Inflammatory macrophage treated with lipopolysaccharide for 4 hours (primary cell): ENCODE measurements at regions not wholly inside any gene's neighbourhood (a gene's known extent, or its start where the extent isn't known, plus 50 kb on each side); places are given as distances from the start of the nearest gene placed in this dataset.

Experiments used
- DNase-seq: peaks from one replicate; pipeline ENCODE4 v3.0.0-alpha.2; 2020

GRCh38 chr9:127553793-127554192 is 58.3 kb upstream of the STXBP1 start:
- no peak for DNase-seq

- DNase-seq = no peak
Observed at GRCh38 chr9:127554966-127555839, 56.9 kb upstream of the STXBP1 start.

DNA sequence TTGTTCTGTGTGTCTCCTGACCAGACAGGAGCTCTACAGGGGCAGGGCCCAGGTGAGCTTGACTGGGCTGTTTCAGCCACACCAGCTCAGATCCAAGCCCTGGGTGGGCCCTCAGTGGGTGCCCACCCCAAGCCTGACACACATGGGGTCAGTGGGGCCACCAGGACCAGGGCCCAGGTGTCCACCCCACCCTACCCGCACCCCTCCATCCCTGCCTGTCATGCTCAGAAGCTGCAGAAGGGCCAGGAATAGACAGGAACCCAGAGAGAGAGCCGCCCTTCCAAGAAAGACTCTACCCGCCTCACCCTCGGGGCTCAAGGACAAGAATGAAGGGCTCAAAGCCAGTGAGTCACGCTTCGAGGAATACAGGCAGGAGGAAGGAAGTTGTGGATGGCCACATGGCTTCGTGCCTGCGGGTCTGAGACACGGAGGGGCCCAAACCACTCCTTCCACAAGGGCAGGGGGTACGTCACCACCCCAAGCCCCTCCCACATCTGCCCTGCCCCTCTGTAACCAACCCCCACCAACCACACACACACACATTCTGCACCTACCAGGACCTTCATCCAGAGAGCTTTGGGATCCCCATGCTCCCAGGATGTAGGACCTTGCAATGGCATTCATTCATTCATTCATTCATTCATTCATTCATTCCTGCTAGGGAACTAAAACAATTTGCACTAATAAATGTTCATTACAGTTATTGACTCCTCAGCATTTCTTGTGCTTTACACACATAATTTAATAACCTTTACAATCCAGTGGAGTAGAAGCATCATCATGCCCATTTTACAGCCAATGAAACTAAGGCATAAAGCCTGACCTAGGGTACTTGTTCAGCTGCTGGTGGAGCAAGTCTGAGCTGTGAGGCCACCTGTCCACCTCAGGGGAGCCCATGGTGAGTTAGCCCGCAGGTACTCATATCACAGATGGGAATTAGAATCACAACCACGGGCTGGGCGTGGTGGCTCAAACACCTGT is 55.9 kb upstream of the STXBP1 start:
- DNase-seq = peak; percentile 86

- no peak for DNase-seq
Observed at GRCh38 chr9:127556871-127557270, 55.2 kb upstream of the STXBP1 start.

GRCh38 chr9:127557466-127557869 is 54.6 kb upstream of the STXBP1 start:
- DNase-seq = no peak

DNA sequence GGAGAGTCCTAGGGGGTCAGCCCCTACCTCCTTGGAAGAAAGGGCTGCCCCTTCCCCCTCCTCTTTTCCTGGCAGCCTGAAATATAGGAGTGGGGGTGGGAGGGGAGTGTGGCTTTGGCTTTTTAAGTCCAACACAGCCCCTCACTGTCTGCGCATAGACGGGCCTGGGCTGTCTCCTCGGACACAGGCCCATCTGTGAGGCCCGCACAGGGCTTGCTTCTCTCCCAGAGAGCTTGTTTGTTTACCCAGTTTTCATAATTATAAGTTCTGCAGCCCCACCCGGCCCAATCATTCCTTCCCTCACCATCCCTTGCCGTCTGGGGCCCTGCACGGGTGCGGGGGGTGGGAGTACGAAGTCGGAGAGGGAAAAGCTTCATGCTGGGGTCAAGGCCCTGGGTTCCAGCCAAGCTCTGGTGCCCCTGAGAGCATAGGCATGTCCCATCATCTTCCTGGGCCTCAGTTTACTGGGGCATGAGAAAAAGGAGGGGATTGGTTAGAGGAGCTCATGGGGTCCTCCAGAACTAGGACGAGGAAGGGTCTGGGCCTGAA is 54.0 kb upstream of the STXBP1 start:
- DNase-seq = no peak

DNA sequence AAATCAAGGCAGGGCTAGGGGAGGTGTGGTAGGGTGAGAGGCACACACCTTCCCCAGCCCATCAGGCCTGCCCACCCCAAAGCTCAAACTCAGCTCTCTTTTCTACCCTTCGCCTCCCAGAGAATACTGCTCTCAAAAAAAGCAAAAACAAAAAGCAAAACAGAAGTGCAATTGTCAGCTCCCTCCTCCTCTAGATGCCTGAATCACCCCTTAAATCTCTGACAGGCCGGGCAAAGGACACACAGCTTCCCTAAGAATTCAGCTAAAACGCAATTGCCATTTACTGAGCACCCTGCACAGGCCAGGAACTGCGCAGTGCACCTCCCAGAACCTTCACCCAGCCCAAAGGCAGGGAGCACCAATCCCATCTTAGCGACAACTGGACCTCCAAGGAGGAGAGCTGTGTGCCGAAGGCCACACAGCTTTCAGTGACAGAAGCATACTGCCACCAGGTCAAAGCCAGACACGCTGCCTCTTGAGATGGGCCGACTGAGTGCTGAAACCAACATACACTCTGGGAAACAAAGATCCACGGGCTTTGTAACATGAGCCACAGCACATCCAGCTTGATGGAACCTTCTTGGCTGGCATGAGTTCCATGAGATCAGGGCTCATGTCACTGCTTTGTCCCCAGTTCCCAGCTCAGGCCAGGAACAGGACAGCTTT is 53.4 kb upstream of the STXBP1 start:
- DNase-seq = no peak

DNA sequence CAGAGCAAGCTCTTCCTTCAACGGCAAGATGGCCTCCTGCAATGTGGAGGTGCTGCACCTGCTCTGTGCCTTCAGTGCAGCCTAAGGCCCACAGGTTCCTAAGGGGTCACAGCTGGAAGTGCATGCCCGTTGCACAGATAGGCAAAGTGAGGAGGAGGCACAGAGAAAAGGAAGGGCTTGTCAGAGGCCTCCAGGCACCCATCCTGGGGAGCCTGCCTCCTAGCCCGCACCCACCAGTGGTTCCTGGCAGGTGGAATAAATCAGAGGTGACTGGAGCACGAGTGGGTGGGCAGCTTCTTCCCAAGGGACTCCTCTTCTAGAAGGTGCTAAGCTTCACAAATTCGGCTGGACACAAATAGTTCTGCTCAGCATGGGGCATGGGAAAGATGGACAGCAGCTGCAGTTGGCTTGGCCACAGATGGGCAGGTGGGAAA is 52.8 kb upstream of the STXBP1 start:
- no peak for DNase-seq

GRCh38 chr9:127561491-127562278 is 50.4 kb upstream of the STXBP1 start:
- DNase-seq = peak; percentile 98
